OCI-LY3 (cell line): ENCODE measurements at regions not wholly inside any gene's neighbourhood (a gene's known extent, or its start where the extent isn't known, plus 50 kb on each side); places are given as distances from the start of the nearest gene placed in this dataset.

Source experiments
- EZH2phosphoT487 ChIP-seq: fragments of 200-600 bp; shearing (Covaris generic); IDR thresholded peaks from 2 replicates; pipeline ENCODE4 v1.6.1; 2018; ENCODE audit warnings: antibody characterized with exemption, mixed run types, low read depth
- TF ChIP-seq, protein P1 (sequence below): fragments of 200-600, 300-600 bp; sonication (generic); IDR thresholded peaks from 2 replicates; pipeline ENCODE4 v1.5.1; 2014; ENCODE audit warnings: antibody characterized with exemption, low read length, low read depth

DNA sequence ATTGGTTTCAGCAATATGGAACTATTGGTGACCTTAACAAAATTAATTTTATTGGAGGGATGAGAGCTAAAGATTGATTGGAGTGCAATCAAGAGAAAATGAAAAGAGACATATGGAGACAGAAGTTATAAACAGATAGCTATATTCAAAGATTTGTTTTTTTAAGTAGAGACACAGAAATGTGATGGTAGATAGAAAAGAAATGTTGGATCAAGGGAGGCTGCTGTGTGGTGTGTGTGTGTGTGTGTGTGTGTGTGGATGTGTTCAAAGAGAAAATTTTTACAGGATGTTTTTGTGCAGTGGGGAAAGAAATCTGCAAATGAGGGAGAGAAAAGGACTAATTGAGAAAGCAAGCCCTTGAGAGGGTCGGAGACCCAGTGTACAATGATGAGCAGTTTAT is 249.5 kb upstream of the SPHKAP start:
- TF ChIP-seq, protein P1, sequence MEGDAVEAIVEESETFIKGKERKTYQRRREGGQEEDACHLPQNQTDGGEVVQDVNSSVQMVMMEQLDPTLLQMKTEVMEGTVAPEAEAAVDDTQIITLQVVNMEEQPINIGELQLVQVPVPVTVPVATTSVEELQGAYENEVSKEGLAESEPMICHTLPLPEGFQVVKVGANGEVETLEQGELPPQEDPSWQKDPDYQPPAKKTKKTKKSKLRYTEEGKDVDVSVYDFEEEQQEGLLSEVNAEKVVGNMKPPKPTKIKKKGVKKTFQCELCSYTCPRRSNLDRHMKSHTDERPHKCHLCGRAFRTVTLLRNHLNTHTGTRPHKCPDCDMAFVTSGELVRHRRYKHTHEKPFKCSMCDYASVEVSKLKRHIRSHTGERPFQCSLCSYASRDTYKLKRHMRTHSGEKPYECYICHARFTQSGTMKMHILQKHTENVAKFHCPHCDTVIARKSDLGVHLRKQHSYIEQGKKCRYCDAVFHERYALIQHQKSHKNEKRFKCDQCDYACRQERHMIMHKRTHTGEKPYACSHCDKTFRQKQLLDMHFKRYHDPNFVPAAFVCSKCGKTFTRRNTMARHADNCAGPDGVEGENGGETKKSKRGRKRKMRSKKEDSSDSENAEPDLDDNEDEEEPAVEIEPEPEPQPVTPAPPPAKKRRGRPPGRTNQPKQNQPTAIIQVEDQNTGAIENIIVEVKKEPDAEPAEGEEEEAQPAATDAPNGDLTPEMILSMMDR: no peak
- TF ChIP-seq EZH2phosphoT487: no peak
